HG03565 (cell line): ENCODE measurements at regions not wholly inside any gene's neighbourhood (a gene's known extent, or its start where the extent isn't known, plus 50 kb on each side); places are given as distances from the start of the nearest gene placed in this dataset.

ENCODE experiments used
- ATAC-seq: cut with Tn5 transposase; IDR thresholded peaks from one replicate; pipeline ENCODE4 v1.9.1; 2021; ENCODE audit warnings: mild to moderate bottlenecking, moderate library complexity; ENCODE audit not compliant: unreplicated experiment

GRCh38 chr7:17120756-17121155, 177.7 kb upstream of the AHR start:
- no peak for ATAC-seq

- no peak for ATAC-seq
Observed at GRCh38 chr7:17121671-17122070, 176.8 kb upstream of the AHR start.

GRCh38 chr7:17123020-17123419, 175.4 kb upstream of the AHR start:
- ATAC-seq = no peak

GRCh38 chr7:17126413-17127268, 171.8 kb upstream of the AHR start:
- ATAC-seq = peak; percentile 70

- ATAC-seq = no peak
Observed at GRCh38 chr7:17129218-17129617, 169.2 kb upstream of the AHR start.

- no peak for ATAC-seq
Observed at GRCh38 chr7:17130281-17131059, 168.0 kb upstream of the AHR start.

GRCh38 chr7:17131060-17131345, 167.4 kb upstream of the AHR start:
- ATAC-seq = no peak

GRCh38 chr7:17131983-17132655, 166.3 kb upstream of the AHR start:
- no peak for ATAC-seq

GRCh38 chr7:17132726-17133125, 165.7 kb upstream of the AHR start:
- no peak for ATAC-seq

GRCh38 chr7:17133977-17134376, 164.5 kb upstream of the AHR start:
- ATAC-seq = no peak

GRCh38 chr7:17134786-17135185, 163.7 kb upstream of the AHR start:
- peak; percentile 91 for ATAC-seq

GRCh38 chr7:17136126-17136525, 162.3 kb upstream of the AHR start:
- ATAC-seq = no peak

GRCh38 chr7:17139081-17139480, 159.4 kb upstream of the AHR start:
- ATAC-seq = no peak

GRCh38 chr7:17140406-17140805, 158.0 kb upstream of the AHR start:
- no peak for ATAC-seq

GRCh38 chr7:17142831-17143541, 155.5 kb upstream of the AHR start:
- ATAC-seq = no peak

- ATAC-seq = peak; percentile 43
Observed at GRCh38 chr7:17144322-17144721, 154.1 kb upstream of the AHR start.

GRCh38 chr7:17146621-17147020, 151.8 kb upstream of the AHR start:
- no peak for ATAC-seq

GRCh38 chr7:17147409-17147808, 151.0 kb upstream of the AHR start:
- no peak for ATAC-seq

GRCh38 chr7:17150018-17150417, 148.4 kb upstream of the AHR start:
- peak; percentile 43 for ATAC-seq

- ATAC-seq = peak; percentile 61
Observed at GRCh38 chr7:17152721-17153120, 145.7 kb upstream of the AHR start.

GRCh38 chr7:17153536-17153935, 144.9 kb upstream of the AHR start:
- no peak for ATAC-seq
